Tibial nerve (tissue), 4 donors: ENCODE measurements at regions not wholly inside any gene's neighbourhood (a gene's known extent, or its start where the extent isn't known, plus 50 kb on each side); places are given as distances from the start of the nearest gene placed in this dataset.
"Not testable (repeated sequence)": the region's sequence is repeated elsewhere in the genome, so short reads cannot be mapped to it uniquely, and the experiment has no call there.

Experiments
- EP300 ChIP-seq, 2 donors: sonication (generic); formaldehyde crosslinking; IDR thresholded peaks; one replicate each; pipeline ENCODE4 v1.6.1; 2017; ENCODE audit warnings: antibody characterized with exemption in 2 of 2, mild to moderate bottlenecking in 1 of 2
- POLR2A ChIP-seq, 2 donors: fragments of 450-650 bp; IDR thresholded peaks; one replicate each; pipeline ENCODE4 v1.6.1; 2017; ENCODE audit warnings: antibody characterized with exemption in 2 of 2, mild to moderate bottlenecking in 2 of 2, moderate library complexity in 2 of 2
- TF ChIP-seq, protein P1 (sequence below), 5 experiments: fragments of 200-600 bp in 3 of 5; fragments of 450-650 bp in 2 of 5; sonication (generic) in 3 of 5; IDR thresholded peaks; one replicate each; pipeline ENCODE4 v1.5.1; 2016 to 2019; ENCODE audit warnings: antibody characterized with exemption in 5 of 5, mild to moderate bottlenecking in 3 of 5, moderate library complexity in 2 of 5

DNA sequence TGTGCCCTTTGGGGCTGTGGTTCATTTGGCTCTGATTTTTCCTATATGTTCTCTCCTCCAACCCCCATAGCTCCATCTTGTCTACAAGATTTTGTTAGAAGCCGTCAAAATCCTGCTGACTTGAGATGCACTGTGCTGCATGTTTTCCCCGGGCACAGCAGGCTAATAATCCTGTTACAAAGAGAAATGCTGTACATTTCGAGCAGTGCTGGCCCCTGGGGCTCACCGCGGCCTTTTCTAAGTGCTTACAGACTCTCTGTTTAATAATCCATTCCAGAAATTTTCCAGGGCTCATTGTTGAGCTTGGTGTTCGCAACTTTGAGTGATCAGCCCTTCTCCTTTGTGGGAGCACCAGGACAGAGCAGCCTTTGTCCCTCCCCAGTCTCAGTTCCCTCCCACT is 158.6 kb downstream of the OR4F15 start:
- TF ChIP-seq, protein P1, sequence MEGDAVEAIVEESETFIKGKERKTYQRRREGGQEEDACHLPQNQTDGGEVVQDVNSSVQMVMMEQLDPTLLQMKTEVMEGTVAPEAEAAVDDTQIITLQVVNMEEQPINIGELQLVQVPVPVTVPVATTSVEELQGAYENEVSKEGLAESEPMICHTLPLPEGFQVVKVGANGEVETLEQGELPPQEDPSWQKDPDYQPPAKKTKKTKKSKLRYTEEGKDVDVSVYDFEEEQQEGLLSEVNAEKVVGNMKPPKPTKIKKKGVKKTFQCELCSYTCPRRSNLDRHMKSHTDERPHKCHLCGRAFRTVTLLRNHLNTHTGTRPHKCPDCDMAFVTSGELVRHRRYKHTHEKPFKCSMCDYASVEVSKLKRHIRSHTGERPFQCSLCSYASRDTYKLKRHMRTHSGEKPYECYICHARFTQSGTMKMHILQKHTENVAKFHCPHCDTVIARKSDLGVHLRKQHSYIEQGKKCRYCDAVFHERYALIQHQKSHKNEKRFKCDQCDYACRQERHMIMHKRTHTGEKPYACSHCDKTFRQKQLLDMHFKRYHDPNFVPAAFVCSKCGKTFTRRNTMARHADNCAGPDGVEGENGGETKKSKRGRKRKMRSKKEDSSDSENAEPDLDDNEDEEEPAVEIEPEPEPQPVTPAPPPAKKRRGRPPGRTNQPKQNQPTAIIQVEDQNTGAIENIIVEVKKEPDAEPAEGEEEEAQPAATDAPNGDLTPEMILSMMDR (IDR thresholded peaks at IDR 0.05): not testable (repeated sequence)
- not testable (repeated sequence) for TF ChIP-seq EP300, POLR2A (IDR thresholded peaks at IDR 0.05)
